Stomach (tissue), 8 donors: ENCODE measurements at regions not wholly inside any gene's neighbourhood (a gene's known extent, or its start where the extent isn't known, plus 50 kb on each side); places are given as distances from the start of the nearest gene placed in this dataset.

ENCODE experiments used
- DNase-seq, 2 donors: peaks; one replicate each; pipeline versions ENCODE4 v3.0.0 to v3.0.0-alpha.2; 2013 to 2019
- H3K27ac ChIP-seq, 5 donors: fragments of 200-600 bp in 4 of 5; sonication (generic) in 4 of 5; one replicate each; pipeline ENCODE4 v1.5.1; 2013 to 2019; ENCODE audit warnings: mild to moderate bottlenecking in 1 of 5, moderate library complexity in 1 of 5
- H3K27me3 ChIP-seq, 3 donors: fragments of 200-600 bp; sonication (generic); one replicate each; pipeline ENCODE4 v1.5.1; 2017 to 2019; ENCODE audit warnings: mixed run types in 1 of 3
- H3K36me3 ChIP-seq, 4 donors: fragments of 200-600 bp; sonication (generic); 1 replicate in 3 of 4; 2 replicates in 1 of 4; pipeline ENCODE4 v1.5.1; 2016 to 2019
- H3K4me1 ChIP-seq, 4 donors: fragments of 200-600 bp; sonication (generic); one replicate each; pipeline ENCODE4 v1.5.1; 2016 to 2019
- H3K4me3 ChIP-seq, 4 donors: fragments of 200-600 bp; sonication (generic) in 3 of 4; one replicate each; pipeline ENCODE4 v1.5.1; 2016 to 2019; ENCODE audit warnings: mild to moderate bottlenecking in 1 of 4
- H3K9me3 ChIP-seq, 4 donors: fragments of 200-600 bp; sonication (generic); one replicate each; pipeline ENCODE4 v1.5.1; 2016 to 2019
- EP300 ChIP-seq: sonication (generic); formaldehyde crosslinking; IDR thresholded peaks from one replicate; pipeline ENCODE4 v1.6.1; 2017; ENCODE audit warnings: antibody characterized with exemption
- POLR2A ChIP-seq, 4 donors: fragments of 450-650 bp; IDR thresholded peaks; one replicate each; pipeline ENCODE4 v1.6.1; 2016; ENCODE audit warnings: antibody characterized with exemption in 4 of 4, control low read depth in 2 of 4, mild to moderate bottlenecking in 1 of 4, moderate library complexity in 1 of 4
- POLR2AphosphoS5 ChIP-seq, 3 donors: sonication (generic); formaldehyde crosslinking; IDR thresholded peaks; one replicate each; pipeline ENCODE4 v1.6.1; 2016; ENCODE audit warnings: antibody characterized with exemption in 3 of 3
- WGBS, 5 donors: extraction: QIAGEN DNeasy Blood & Tissue Kit in 3 of 5; methylation state at CpG; one replicate each; pipeline versions ENCODE4 v1.1.5 to v1.1.7; 2013 to 2018; 5-methylcytosine and 5-hydroxymethylcytosine counted together
- intact Hi-C: fragments of 100-400 bp; cut with DNase I; formaldehyde crosslinking; loops from one replicate; pipeline ENCODE4 v1.15.1; 2023; ENCODE audit warnings: low total_unique reads
- TF ChIP-seq, protein P1 (sequence below), 7 experiments: fragments of 450-650 bp in 4 of 7; fragments of 200-600 bp in 3 of 7; sonication (generic) in 3 of 7; IDR thresholded peaks; one replicate each; pipeline ENCODE4 v1.5.1; 2016 to 2019; ENCODE audit warnings: antibody characterized with exemption in 7 of 7, control low read depth in 2 of 7, mild to moderate bottlenecking in 1 of 7
- donor health status: healthy with polysubstance abuse.
- donor health status: Bipolar disorder and iron deficiency.
- donor health status: healthy.

DNA sequence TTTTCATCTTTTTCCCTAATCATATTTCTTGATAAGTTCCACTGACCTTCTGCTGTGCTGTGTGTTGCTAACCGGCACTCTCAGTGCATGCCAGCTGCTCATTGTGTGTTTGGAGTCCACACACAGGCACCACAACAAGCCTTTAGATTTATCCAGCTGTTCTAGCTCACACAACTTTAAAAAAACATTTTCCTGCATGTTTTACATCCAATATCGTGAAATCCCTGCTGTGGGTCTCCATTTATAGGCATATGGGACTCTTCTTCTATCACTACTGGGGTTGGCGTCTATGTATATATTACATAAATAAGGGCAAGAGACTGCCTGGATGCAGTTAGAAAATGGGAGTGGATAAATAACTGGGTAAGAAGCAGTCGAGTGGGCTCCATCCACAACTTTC lies 183.6 kb upstream of the ADARB2 start:
- TF ChIP-seq, protein P1, sequence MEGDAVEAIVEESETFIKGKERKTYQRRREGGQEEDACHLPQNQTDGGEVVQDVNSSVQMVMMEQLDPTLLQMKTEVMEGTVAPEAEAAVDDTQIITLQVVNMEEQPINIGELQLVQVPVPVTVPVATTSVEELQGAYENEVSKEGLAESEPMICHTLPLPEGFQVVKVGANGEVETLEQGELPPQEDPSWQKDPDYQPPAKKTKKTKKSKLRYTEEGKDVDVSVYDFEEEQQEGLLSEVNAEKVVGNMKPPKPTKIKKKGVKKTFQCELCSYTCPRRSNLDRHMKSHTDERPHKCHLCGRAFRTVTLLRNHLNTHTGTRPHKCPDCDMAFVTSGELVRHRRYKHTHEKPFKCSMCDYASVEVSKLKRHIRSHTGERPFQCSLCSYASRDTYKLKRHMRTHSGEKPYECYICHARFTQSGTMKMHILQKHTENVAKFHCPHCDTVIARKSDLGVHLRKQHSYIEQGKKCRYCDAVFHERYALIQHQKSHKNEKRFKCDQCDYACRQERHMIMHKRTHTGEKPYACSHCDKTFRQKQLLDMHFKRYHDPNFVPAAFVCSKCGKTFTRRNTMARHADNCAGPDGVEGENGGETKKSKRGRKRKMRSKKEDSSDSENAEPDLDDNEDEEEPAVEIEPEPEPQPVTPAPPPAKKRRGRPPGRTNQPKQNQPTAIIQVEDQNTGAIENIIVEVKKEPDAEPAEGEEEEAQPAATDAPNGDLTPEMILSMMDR (IDR thresholded peaks at IDR 0.05) = no peak
- no peak for TF ChIP-seq POLR2A (IDR thresholded peaks at IDR 0.05)
- no peak for TF ChIP-seq POLR2AphosphoS5 (IDR thresholded peaks at IDR 0.05)
- TF ChIP-seq EP300 = no peak
- Histone ChIP-seq H3K36me3 (no peaks in the 10 kb centered on the region), H3K27ac (no peak overlapping the region), H3K9me3 (no peaks in the 10 kb centered on the region), H3K27me3 (peaks cover 0 to 6% (median 0%) of the 10 kb centered on the region in 3 donors), H3K4me3 (no peak overlapping the region), H3K4me1 (no peaks in the 10 kb centered on the region)
- no peak for DNase-seq
- intact Hi-C loops = no loop called here
- WGBS, 5 donors = 57 to 73% (median 68%) methylated on average over 4 of the region's 4 CpGs

DNA sequence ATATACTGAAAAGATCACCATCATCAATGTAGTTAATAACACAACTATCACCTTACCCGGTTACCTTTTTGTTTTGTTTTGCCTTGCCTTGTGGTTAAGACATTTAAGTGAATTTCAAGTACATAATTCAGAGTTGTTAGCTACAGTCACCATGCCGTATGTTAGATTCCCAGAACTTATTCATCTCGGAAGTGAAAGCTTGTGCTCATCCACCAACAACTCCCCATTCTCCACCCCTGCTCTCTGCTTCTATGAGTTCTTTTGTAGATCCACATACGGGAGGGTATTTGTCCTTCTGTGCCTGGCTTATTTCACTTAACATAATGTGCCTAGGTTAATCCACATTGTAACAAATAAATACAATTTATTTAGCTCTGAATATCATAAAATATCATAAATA lies 182.8 kb upstream of the ADARB2 start:
- Histone ChIP-seq H3K36me3 (no peaks in the 10 kb centered on the region), H3K9me3 (no peaks in the 10 kb centered on the region), H3K4me1 (no peaks in the 10 kb centered on the region), H3K27ac (no peak overlapping the region), H3K27me3 (peaks cover 0 to 6% (median 0%) of the 10 kb centered on the region in 3 donors), H3K4me3 (no peak overlapping the region)
- DNase-seq = no peak
- intact Hi-C loops = no loop called here
- WGBS, 5 donors = 40 to 74% (median 52%) methylated on average over 4 of the region's 4 CpGs
- no peak for TF ChIP-seq POLR2AphosphoS5 (IDR thresholded peaks at IDR 0.05)
- TF ChIP-seq EP300 = no peak
- TF ChIP-seq, protein P1 (IDR thresholded peaks at IDR 0.05) = no peak
- TF ChIP-seq POLR2A (IDR thresholded peaks at IDR 0.05) = no peak

DNA sequence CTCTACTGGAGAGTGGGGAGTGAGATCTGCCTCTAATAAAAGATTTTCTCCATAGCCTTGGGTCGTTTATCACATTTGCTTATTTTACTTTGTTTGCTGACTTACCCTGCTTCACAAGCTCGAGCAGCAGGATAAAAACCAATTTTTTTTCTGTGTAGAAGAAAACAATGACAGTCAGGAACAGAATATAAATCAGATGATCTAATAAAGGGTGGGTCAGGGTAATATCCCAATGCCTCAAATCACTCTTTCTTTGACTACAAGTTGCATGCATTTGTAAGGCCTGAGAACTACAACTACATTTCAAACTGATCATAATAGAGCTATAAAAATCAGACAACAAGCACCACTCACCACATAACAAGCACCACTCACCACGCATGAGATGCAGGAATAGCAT lies 174.4 kb upstream of the ADARB2 start:
- H3K9me3 ChIP-seq = no peaks in the 10 kb centered on the region
- 39 to 42% (median 42%) methylated on average over 3 of the region's 3 CpGs for WGBS, 5 donors
- intact Hi-C loops = no loop called here
- H3K27me3 ChIP-seq = no peaks in the 10 kb centered on the region
- H3K4me3 ChIP-seq = no peak overlapping the region
- no peaks in the 10 kb centered on the region for H3K36me3 ChIP-seq
- H3K27ac ChIP-seq = no peak overlapping the region
- TF ChIP-seq EP300 (no peak), POLR2AphosphoS5 (IDR thresholded peaks at IDR 0.05) (no peak), POLR2A (IDR thresholded peaks at IDR 0.05) (no peak)
- TF ChIP-seq, protein P1 (IDR thresholded peaks at IDR 0.05) = no peak
- no peak for DNase-seq
- no peaks in the 10 kb centered on the region for H3K4me1 ChIP-seq

DNA sequence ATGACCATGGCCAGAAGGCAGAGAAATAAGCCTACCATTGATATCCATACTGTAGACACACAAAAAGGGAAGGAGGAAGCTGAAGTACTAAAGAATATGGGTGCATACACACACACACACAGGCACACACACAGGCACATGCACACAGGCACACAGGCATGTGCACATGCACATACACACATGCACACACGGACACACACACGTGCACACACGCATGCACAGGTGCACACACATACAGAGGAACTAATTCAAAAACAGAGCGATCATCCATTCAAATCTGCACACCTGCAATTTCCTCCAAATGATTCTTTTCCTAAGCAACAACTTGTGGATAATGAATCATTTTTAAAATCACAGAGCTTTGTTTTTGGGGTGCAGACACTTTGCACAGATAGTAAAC lies 166.7 kb upstream of the ADARB2 start:
- Histone ChIP-seq H3K4me1 (no peaks in the 10 kb centered on the region), H3K4me3 (no peak overlapping the region), H3K27ac (no peak overlapping the region), H3K9me3 (peaks cover 0 to 7% (median 3%) of the 10 kb centered on the region in 4 donors), H3K36me3 (no peaks in the 10 kb centered on the region), H3K27me3 (no peaks in the 10 kb centered on the region)
- no peak for DNase-seq
- 76 to 81% (median 77%) methylated on average over 4 of the region's 4 CpGs for WGBS, 5 donors
- intact Hi-C loops = no loop called here
- TF ChIP-seq, protein P1 (IDR thresholded peaks at IDR 0.05) = no peak
- TF ChIP-seq POLR2A (IDR thresholded peaks at IDR 0.05) (no peak), EP300 (no peak), POLR2AphosphoS5 (IDR thresholded peaks at IDR 0.05) (no peak)
